ENCODE measurements at regions not wholly inside any gene's neighbourhood (a gene's known extent, or its start where the extent isn't known, plus 50 kb on each side); places are given as distances from the start of the nearest gene placed in this dataset.

DNA sequence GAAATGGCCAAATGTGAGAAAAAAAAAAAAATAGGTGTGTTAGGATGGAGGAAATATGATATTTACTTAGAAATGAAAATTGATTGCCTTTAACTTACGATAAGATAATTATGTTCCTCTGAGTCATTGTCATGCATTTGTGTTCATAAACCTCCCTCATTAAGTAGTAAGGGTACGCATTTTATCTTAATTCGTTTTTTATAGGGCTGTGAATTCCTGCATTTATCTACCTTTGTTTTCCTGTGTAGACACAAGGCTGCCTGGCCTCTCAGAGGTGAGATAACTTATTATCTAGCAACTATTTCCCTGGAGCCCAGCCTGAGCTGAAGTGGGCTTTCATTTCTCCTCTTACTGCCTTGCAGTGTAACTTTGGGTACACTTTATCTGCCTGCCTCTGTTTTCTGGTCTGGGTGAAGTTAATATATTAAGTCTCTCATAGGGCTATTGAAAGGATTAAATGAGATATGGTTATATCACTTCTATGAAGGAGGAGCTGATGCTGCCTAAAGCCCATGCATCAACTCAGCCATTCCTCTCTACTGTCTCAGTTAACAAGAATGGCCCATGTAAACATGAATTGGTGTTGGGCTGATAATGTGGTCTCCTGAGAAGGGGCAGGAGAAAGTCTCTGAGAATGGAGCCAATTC is 103.8 kb upstream of the KLF4 start (continued):
- no peak for TF ChIP-seq ZNF239 (tag by site-specific recombination; IDR thresholded peaks at IDR 0.05)
- TF ChIP-seq, protein P1, sequence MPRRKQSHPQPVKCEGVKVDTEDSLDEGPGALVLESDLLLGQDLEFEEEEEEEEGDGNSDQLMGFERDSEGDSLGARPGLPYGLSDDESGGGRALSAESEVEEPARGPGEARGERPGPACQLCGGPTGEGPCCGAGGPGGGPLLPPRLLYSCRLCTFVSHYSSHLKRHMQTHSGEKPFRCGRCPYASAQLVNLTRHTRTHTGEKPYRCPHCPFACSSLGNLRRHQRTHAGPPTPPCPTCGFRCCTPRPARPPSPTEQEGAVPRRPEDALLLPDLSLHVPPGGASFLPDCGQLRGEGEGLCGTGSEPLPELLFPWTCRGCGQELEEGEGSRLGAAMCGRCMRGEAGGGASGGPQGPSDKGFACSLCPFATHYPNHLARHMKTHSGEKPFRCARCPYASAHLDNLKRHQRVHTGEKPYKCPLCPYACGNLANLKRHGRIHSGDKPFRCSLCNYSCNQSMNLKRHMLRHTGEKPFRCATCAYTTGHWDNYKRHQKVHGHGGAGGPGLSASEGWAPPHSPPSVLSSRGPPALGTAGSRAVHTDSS (tag by site-specific recombination; IDR thresholded peaks at IDR 0.05), result no peak
- no peak for TF ChIP-seq ZNF37A (tag by site-specific recombination; IDR thresholded peaks at IDR 0.05)
- no peak for TF ChIP-seq ZBTB1 (tag by site-specific recombination; IDR thresholded peaks at IDR 0.05)
- TF ChIP-seq ZNF548 (tag by site-specific recombination; IDR thresholded peaks at IDR 0.05), result no peak
- TF ChIP-seq YY2 (tag by site-specific recombination; IDR thresholded peaks at IDR 0.05), result no peak
- no peak for TF ChIP-seq ZBTB7A (tag by site-specific recombination; IDR thresholded peaks at IDR 0.05; ENCODE audit: low read depth)
- no peak for TF ChIP-seq ZFHX2 (tag by site-specific recombination; conservative IDR thresholded peaks at IDR 0.05)
- no peak for TF ChIP-seq ZNF768 (tag by site-specific recombination; IDR thresholded peaks at IDR 0.05)
- 0 out of 2 replicates have a peak, but pooled peaks have one; percentile 16 for TF ChIP-seq TCF7L2 (IDR thresholded peaks at IDR 0.05; ENCODE audit: borderline replicate concordance, low read depth, low read length)
- no peak for TF ChIP-seq ZNF544 (tag by site-specific recombination; IDR thresholded peaks at IDR 0.05)
- no peak for TF ChIP-seq ZNF747 (tag by site-specific recombination; IDR thresholded peaks at IDR 0.05)
- no peak for TF ChIP-seq ZNF24 (tag by site-specific recombination; IDR thresholded peaks at IDR 0.05)
- no peak for TF ChIP-seq ZNF624 (tag by site-specific recombination; IDR thresholded peaks at IDR 0.05)
- TF ChIP-seq, protein P2, sequence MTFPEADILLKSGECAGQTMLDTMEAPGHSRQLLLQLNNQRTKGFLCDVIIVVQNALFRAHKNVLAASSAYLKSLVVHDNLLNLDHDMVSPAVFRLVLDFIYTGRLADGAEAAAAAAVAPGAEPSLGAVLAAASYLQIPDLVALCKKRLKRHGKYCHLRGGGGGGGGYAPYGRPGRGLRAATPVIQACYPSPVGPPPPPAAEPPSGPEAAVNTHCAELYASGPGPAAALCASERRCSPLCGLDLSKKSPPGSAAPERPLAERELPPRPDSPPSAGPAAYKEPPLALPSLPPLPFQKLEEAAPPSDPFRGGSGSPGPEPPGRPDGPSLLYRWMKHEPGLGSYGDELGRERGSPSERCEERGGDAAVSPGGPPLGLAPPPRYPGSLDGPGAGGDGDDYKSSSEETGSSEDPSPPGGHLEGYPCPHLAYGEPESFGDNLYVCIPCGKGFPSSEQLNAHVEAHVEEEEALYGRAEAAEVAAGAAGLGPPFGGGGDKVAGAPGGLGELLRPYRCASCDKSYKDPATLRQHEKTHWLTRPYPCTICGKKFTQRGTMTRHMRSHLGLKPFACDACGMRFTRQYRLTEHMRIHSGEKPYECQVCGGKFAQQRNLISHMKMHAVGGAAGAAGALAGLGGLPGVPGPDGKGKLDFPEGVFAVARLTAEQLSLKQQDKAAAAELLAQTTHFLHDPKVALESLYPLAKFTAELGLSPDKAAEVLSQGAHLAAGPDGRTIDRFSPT (tag by site-specific recombination; IDR thresholded peaks at IDR 0.05), result peak; percentile 55; the same call in 1 of the 2 replicates
- no peak for TF ChIP-seq ZNF169 (tag by site-specific recombination; IDR thresholded peaks at IDR 0.05)
- TF ChIP-seq, protein P3, sequence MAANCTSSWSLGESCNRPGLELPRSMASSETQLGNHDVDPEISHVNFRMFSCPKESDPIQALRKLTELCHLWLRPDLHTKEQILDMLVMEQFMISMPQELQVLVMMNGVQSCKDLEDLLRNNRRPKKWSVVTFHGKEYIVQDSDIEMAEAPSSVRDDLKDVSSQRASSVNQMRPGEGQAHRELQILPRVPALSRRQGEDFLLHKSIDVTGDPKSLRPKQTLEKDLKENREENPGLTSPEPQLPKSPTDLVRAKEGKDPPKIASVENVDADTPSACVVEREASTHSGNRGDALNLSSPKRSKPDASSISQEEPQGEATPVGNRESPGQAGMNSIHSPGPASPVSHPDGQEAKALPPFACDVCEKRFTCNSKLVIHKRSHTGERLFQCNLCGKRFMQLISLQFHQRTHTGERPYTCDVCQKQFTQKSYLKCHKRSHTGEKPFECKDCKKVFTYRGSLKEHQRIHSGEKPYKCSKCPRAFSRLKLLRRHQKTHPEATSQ (tag by site-specific recombination; IDR thresholded peaks at IDR 0.05), result no peak
- peak; percentile 59; the same call in 1 of the 2 replicates for TF ChIP-seq KLF10 (tag by site-specific recombination; IDR thresholded peaks at IDR 0.05)
- TF ChIP-seq, protein P4, sequence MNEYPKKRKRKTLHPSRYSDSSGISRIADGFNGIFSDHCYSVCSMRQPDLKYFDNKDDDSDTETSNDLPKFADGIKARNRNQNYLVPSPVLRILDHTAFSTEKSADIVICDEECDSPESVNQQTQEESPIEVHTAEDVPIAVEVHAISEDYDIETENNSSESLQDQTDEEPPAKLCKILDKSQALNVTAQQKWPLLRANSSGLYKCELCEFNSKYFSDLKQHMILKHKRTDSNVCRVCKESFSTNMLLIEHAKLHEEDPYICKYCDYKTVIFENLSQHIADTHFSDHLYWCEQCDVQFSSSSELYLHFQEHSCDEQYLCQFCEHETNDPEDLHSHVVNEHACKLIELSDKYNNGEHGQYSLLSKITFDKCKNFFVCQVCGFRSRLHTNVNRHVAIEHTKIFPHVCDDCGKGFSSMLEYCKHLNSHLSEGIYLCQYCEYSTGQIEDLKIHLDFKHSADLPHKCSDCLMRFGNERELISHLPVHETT (tag by site-specific recombination; IDR thresholded peaks at IDR 0.05), result 0 out of 2 replicates have a peak, but pooled peaks have one; percentile 23
- TF ChIP-seq ZNF837 (tag by site-specific recombination; IDR thresholded peaks at IDR 0.05), result no peak
- no peak for TF ChIP-seq ZNF214 (tag by site-specific recombination; IDR thresholded peaks at IDR 0.05; ENCODE audit: borderline replicate concordance)
- TF ChIP-seq ZNF558 (tag by site-specific recombination; IDR thresholded peaks at IDR 0.05), result no peak
- no peak for TF ChIP-seq SALL2 (tag by site-specific recombination; IDR thresholded peaks at IDR 0.05; ENCODE audit: borderline replicate concordance)
- TF ChIP-seq, protein P5, sequence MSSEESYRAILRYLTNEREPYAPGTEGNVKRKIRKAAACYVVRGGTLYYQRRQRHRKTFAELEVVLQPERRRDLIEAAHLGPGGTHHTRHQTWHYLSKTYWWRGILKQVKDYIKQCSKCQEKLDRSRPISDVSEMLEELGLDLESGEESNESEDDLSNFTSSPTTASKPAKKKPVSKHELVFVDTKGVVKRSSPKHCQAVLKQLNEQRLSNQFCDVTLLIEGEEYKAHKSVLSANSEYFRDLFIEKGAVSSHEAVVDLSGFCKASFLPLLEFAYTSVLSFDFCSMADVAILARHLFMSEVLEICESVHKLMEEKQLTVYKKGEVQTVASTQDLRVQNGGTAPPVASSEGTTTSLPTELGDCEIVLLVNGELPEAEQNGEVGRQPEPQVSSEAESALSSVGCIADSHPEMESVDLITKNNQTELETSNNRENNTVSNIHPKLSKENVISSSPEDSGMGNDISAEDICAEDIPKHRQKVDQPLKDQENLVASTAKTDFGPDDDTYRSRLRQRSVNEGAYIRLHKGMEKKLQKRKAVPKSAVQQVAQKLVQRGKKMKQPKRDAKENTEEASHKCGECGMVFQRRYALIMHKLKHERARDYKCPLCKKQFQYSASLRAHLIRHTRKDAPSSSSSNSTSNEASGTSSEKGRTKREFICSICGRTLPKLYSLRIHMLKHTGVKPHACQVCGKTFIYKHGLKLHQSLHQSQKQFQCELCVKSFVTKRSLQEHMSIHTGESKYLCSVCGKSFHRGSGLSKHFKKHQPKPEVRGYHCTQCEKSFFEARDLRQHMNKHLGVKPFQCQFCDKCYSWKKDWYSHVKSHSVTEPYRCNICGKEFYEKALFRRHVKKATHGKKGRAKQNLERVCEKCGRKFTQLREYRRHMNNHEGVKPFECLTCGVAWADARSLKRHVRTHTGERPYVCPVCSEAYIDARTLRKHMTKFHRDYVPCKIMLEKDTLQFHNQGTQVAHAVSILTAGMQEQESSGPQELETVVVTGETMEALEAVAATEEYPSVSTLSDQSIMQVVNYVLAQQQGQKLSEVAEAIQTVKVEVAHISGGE (tag by site-specific recombination; conservative IDR thresholded peaks at IDR 0.05; ENCODE audit: low read depth), result no peak
- TF ChIP-seq ZNF654 (tag by site-specific recombination; IDR thresholded peaks at IDR 0.05; ENCODE audit: low read depth), result no peak
- TF ChIP-seq HOXA7 (CRISPR knock-in tag; IDR thresholded peaks at IDR 0.05; ENCODE audit: borderline replicate concordance), result no peak
- TF ChIP-seq ZNF157 (tag by site-specific recombination; IDR thresholded peaks at IDR 0.05), result no peak
- no peak for TF ChIP-seq RBAK (tag by site-specific recombination; IDR thresholded peaks at IDR 0.05)
- TF ChIP-seq, protein P6, sequence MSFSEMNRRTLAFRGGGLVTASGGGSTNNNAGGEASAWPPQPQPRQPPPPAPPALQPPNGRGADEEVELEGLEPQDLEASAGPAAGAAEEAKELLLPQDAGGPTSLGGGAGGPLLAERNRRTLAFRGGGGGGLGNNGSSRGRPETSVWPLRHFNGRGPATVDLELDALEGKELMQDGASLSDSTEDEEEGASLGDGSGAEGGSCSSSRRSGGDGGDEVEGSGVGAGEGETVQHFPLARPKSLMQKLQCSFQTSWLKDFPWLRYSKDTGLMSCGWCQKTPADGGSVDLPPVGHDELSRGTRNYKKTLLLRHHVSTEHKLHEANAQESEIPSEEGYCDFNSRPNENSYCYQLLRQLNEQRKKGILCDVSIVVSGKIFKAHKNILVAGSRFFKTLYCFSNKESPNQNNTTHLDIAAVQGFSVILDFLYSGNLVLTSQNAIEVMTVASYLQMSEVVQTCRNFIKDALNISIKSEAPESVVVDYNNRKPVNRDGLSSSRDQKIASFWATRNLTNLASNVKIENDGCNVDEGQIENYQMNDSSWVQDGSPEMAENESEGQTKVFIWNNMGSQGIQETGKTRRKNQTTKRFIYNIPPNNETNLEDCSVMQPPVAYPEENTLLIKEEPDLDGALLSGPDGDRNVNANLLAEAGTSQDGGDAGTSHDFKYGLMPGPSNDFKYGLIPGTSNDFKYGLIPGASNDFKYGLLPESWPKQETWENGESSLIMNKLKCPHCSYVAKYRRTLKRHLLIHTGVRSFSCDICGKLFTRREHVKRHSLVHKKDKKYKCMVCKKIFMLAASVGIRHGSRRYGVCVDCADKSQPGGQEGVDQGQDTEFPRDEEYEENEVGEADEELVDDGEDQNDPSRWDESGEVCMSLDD (tag by site-specific recombination; IDR thresholded peaks at IDR 0.05), result no peak
